ENCODE measurements at regions not wholly inside any gene's neighbourhood (a gene's known extent, or its start where the extent isn't known, plus 50 kb on each side); places are given as distances from the start of the nearest gene placed in this dataset.

DNA sequence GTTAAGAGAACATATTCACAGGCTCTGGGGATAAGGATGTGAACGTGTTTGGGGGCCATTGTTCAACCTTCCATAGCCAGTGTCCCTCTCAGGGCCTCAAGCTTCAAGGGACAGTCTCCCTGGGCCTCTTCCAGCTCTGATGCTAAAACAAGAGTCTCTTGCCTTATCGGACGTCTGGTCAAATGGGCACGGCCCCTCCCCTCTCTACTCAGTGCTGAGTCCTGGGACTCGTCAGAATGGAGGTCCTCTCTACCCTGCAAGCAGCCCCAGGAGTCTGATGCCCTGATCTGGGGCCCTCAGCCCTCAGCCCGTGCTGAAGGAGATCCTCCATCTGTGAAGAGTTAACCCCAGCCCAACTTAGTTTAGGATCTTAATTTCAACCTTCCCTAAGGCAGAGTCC is 198.2 kb downstream of the ZFP36L2 start:
- TF ChIP-seq, protein P1, sequence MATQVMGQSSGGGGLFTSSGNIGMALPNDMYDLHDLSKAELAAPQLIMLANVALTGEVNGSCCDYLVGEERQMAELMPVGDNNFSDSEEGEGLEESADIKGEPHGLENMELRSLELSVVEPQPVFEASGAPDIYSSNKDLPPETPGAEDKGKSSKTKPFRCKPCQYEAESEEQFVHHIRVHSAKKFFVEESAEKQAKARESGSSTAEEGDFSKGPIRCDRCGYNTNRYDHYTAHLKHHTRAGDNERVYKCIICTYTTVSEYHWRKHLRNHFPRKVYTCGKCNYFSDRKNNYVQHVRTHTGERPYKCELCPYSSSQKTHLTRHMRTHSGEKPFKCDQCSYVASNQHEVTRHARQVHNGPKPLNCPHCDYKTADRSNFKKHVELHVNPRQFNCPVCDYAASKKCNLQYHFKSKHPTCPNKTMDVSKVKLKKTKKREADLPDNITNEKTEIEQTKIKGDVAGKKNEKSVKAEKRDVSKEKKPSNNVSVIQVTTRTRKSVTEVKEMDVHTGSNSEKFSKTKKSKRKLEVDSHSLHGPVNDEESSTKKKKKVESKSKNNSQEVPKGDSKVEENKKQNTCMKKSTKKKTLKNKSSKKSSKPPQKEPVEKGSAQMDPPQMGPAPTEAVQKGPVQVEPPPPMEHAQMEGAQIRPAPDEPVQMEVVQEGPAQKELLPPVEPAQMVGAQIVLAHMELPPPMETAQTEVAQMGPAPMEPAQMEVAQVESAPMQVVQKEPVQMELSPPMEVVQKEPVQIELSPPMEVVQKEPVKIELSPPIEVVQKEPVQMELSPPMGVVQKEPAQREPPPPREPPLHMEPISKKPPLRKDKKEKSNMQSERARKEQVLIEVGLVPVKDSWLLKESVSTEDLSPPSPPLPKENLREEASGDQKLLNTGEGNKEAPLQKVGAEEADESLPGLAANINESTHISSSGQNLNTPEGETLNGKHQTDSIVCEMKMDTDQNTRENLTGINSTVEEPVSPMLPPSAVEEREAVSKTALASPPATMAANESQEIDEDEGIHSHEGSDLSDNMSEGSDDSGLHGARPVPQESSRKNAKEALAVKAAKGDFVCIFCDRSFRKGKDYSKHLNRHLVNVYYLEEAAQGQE (IDR thresholded peaks at IDR 0.05; ENCODE audit: insufficient read depth in 1 of 2, low read depth in 2 of 2, low read length in 1 of 2): no peak
- TF ChIP-seq, protein P2, sequence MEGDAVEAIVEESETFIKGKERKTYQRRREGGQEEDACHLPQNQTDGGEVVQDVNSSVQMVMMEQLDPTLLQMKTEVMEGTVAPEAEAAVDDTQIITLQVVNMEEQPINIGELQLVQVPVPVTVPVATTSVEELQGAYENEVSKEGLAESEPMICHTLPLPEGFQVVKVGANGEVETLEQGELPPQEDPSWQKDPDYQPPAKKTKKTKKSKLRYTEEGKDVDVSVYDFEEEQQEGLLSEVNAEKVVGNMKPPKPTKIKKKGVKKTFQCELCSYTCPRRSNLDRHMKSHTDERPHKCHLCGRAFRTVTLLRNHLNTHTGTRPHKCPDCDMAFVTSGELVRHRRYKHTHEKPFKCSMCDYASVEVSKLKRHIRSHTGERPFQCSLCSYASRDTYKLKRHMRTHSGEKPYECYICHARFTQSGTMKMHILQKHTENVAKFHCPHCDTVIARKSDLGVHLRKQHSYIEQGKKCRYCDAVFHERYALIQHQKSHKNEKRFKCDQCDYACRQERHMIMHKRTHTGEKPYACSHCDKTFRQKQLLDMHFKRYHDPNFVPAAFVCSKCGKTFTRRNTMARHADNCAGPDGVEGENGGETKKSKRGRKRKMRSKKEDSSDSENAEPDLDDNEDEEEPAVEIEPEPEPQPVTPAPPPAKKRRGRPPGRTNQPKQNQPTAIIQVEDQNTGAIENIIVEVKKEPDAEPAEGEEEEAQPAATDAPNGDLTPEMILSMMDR (IDR thresholded peaks at IDR 0.05): no peak
- TF ChIP-seq POLR2AphosphoS5 (IDR thresholded peaks at IDR 0.05; ENCODE audit: low read depth, low read length) (no peak), SIN3A (IDR thresholded peaks at IDR 0.05; ENCODE audit: borderline replicate concordance, insufficient read depth, low read depth, low read length) (no peak)

Measured in Panc1 (cell line).